Right cardiac atrium (tissue), 5 donors: ENCODE measurements at regions not wholly inside any gene's neighbourhood (a gene's known extent, or its start where the extent isn't known, plus 50 kb on each side); places are given as distances from the start of the nearest gene placed in this dataset.
"Not testable (repeated sequence)": the region's sequence is repeated elsewhere in the genome, so short reads cannot be mapped to it uniquely, and the experiment has no call there.

ENCODE experiments used
- ATAC-seq, 2 donors: fragments of 200-7000 bp; cut with Tn5 transposase; one replicate each; pipeline versions ENCODE4 v1.8.0 to v1.9.1; 2020; ENCODE audit warnings: moderate library complexity in 2 of 2, mild to moderate bottlenecking in 1 of 2
- DNase-seq, 3 donors: peaks; one replicate each; pipeline ENCODE4 v3.0.0-alpha.2; 2020
- H3K27ac ChIP-seq: one replicate; pipeline ENCODE4 v1.5.1; 2013; ENCODE audit warnings: mild to moderate bottlenecking, low read length, control low read depth, moderate library complexity
- H3K27me3 ChIP-seq: one replicate; pipeline ENCODE4 v1.6.1; 2013; ENCODE audit not compliant: control insufficient read depth, insufficient read depth
- H3K4me1 ChIP-seq: one replicate; pipeline ENCODE4 v1.6.1; 2013; ENCODE audit warnings: low read length; ENCODE audit not compliant: control insufficient read depth, insufficient read depth
- H3K4me3 ChIP-seq: one replicate; pipeline ENCODE4 v1.5.1; 2013; ENCODE audit warnings: low read length, control low read depth
- H3K9me3 ChIP-seq: one replicate; pipeline ENCODE4 v1.6.1; 2013; ENCODE audit warnings: low read length; ENCODE audit not compliant: control insufficient read depth
- WGBS: extraction: QIAGEN DNeasy Blood & Tissue Kit; methylation state at CpG from one replicate; pipeline ENCODE4 v1.1.7; 2013; 5-methylcytosine and 5-hydroxymethylcytosine counted together
- intact Hi-C, 4 donors: fragments of 100-400 bp; cut with DNase I; formaldehyde crosslinking; loops; one replicate each; pipeline versions ENCODE4 v1.11.0 to v1.14.0; 2022 to 2023
- donor health status: healthy with polysubstance abuse.
- donor health status: DM: no; HTN: yes; CAD: no.
- donor health status: DM: no; HTN: no; CAD: no.
- donor health status: DM: no; HTN: yes; CAD: no; lungs with severe emphysema.
- donor health status: DM: yes; HTN: yes; CAD: no.

DNA sequence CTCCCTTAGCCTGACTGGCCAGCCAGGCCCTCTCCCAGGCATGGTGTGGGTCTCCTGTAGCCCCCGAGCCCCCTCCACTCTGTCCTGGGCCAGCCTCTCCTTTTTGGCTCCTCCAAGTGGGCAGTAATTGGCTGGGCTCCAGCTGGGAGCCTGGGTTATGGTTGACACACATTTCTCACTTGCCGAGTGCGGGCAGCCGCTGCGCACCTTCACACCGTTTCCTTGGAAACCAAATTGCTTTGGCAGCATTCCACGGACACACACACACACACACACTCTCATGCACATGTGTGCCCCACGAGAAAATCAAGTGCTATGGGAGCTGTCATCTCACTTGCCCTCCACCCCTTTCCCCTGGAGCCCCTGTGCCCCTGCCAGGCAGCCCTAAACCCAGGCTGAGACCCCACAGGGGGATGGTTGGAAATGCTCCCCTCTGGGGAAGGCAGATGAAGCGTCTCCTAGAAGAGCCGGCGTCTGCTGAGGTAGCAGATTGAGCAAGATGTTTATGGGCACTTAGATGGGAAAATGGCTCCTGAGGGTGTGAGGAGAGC lies 402.7 kb upstream of the TNRC6C start:
- ATAC-seq (peak; percentile 35 to 41), DNase-seq (peak in 2 of 3 donors; percentile 70 to 78)
- no peak overlapping the region for H3K27ac ChIP-seq
- H3K4me3 ChIP-seq = no peak overlapping the region
- intact Hi-C loops = no loop called here
- H3K9me3 ChIP-seq = no peaks in the 10 kb centered on the region
- WGBS = 21% methylated on average over 11 of the region's 11 CpGs
- H3K4me1 ChIP-seq = no peaks in the 10 kb centered on the region
- no peaks in the 10 kb centered on the region for H3K27me3 ChIP-seq

DNA sequence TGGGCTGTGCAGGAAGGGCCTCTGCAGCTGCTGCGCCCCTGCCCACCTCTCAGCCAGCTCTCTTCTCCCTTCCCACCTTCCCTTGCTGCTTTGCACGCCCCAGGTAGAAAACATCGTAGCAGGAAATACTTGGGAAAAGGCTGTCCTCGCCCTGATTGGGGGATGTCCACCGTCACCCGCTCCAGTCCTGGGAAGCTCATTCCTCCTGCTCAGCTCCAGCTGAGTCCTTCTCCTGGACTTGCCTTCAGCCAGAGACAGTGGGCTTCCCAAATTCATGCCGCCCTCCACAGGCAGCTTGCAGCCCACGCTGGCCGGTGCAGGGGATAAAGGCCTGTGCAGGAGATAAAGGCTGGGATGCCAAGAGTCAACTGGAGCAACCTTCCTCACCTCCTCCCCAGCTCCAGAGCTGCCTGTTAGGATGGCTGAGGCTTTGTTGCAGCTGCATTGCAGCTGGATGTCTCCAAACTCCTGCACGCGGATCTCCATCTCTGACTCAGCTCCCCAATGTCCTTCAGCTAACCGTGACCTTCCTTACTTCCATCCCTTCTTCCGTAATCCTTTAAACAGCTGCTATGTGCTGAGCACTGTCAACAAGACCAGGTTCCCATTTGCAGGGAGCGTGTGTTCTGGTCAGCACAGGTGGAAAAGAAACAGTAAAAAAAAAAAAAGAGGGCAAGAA lies 402.0 kb upstream of the TNRC6C start:
- H3K4me1 ChIP-seq = no peaks in the 10 kb centered on the region
- H3K9me3 ChIP-seq = no peaks in the 10 kb centered on the region
- DNase-seq (no peak), ATAC-seq (no peak)
- intact Hi-C loops = no loop called here
- no peaks in the 10 kb centered on the region for H3K27me3 ChIP-seq
- no peak overlapping the region for H3K4me3 ChIP-seq
- no peak overlapping the region for H3K27ac ChIP-seq
- 47% methylated on average over 14 of the region's 14 CpGs for WGBS

GRCh38 chr17:77558846-77559626 lies 399.5 kb upstream of the TNRC6C start:
- intact Hi-C loops = no loop called here
- no peak for DNase-seq
- Histone ChIP-seq H3K27me3 (no peaks in the 10 kb centered on the region), H3K27ac (no peak overlapping the region), H3K4me3 (no peak overlapping the region), H3K9me3 (no peaks in the 10 kb centered on the region), H3K4me1 (no peaks in the 10 kb centered on the region)
- no peak for ATAC-seq
- 87% methylated on average over 12 of the region's 12 CpGs for WGBS

DNA sequence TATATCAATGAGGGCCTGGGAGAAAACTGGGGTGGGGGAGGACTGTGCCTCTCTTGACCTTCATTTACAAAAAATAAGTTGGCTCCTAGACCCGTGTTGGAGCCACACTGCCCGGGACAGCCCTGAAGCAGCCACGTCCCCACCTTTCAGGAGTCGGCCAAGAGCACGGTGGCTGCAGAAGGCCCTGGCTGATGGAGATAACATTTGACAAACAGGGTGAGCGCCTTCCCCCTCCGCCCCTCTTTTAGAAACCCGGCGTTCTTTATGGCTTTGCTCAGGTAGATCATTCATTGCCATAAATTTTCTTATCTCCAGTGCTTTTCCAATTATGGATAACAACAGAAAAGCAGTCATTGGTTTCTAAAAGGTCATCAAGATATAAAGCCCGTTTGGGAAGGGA lies 398.1 kb upstream of the TNRC6C start:
- intact Hi-C loops = no loop called here
- 82% methylated on average over 10 of the region's 10 CpGs for WGBS
- ATAC-seq (no peak), DNase-seq (no peak)
- no peak overlapping the region for H3K4me3 ChIP-seq
- H3K4me1 ChIP-seq = no peaks in the 10 kb centered on the region
- H3K27ac ChIP-seq = no peak overlapping the region
- no peaks in the 10 kb centered on the region for H3K9me3 ChIP-seq
- H3K27me3 ChIP-seq = no peaks in the 10 kb centered on the region

GRCh38 chr17:77560841-77561240 lies 397.7 kb upstream of the TNRC6C start:
- intact Hi-C loops = no loop called here
- H3K9me3 ChIP-seq = no peaks in the 10 kb centered on the region

GRCh38 chr17:77562361-77562760 lies 396.1 kb upstream of the TNRC6C start:
- ATAC-seq, H3K9me3 ChIP-seq, DNase-seq, H3K4me3 ChIP-seq, H3K4me1 ChIP-seq, H3K27ac ChIP-seq, intact Hi-C loops, H3K27me3 ChIP-seq: not testable (repeated sequence)
- 92% methylated on average over 12 of the region's 12 CpGs for WGBS

More at GRCh38 chr17:77560841-77561240, 397.7 kb upstream of the TNRC6C start:
- no peaks in the 10 kb centered on the region for H3K4me1 ChIP-seq
- WGBS = 90% methylated on average over 13 of the region's 13 CpGs
- H3K4me3 ChIP-seq = no peak overlapping the region
- H3K27me3 ChIP-seq = no peaks in the 10 kb centered on the region
- DNase-seq (no peak), ATAC-seq (no peak)
- no peak overlapping the region for H3K27ac ChIP-seq

DNA sequence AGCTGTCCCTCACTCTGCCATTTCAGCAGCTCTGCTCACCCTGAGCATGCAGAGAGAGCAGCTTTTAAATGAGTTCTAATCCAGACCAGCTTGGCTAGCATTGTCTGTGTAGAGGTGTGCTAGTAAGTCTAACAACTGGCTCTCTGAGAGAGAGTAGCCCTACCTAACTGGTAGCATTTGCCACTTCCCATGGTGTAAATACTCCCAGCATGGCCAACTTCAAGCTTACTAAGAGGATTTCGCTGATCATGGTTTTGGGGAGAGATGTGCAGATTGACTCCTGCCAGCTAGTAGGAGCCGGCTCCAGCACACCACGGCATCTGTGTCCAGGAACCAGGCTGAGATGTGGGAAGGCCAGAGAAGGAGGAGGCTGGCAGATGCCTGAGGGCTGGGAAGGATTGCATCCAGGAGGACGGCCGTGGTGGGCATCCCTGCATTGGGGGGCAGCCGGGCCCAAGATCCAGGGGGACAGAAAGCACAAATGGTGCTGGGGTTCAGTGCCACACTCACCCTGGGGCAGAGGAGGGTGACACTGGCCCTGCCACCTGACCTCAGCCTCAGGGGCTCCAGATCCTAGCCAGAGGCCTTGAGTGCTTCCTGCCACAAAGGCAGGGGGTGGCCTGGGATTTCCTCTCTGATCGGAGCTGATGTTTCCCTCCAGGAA lies 394.9 kb upstream of the TNRC6C start:
- Histone ChIP-seq H3K4me3 (no peak overlapping the region), H3K9me3 (no peaks in the 10 kb centered on the region), H3K27me3 (no peaks in the 10 kb centered on the region), H3K27ac (no peak overlapping the region), H3K4me1 (no peaks in the 10 kb centered on the region)
- no peak for DNase-seq
- 85% methylated on average over 7 of the region's 7 CpGs for WGBS
- ATAC-seq = peak in 1 of 2 donors; percentile 11
- intact Hi-C loops = no loop called here

DNA sequence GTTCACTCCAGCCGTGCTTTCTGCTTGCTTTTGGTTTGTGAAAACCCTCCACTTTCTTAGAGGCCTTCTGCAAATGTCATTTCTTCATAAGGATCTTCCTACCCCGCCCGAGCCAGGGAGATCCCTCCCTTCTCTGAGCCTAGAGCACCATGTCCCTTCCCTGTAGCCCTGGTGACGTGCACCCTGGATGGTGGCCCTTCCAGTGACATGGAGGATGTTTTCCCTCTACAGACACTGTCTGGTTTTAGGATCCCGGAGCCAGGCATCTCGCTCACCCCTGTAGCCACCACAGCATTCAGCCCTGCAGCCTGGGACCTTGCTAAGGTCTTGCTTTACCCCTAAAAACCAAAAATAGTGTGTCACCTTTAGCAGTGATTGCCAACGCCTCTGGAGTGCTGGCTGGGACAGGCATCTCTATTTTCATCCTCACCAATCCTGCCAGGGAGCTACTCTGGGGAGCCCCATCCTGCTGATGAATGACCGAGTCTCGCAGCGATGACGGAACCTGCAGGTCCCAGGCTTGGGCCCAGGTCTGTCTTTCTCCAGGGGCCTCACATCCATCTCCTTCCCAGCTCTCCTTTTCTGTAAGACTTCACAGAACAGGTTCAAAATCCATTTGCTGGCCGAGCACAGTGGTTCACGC lies 394.1 kb upstream of the TNRC6C start:
- H3K27me3 ChIP-seq = no peaks in the 10 kb centered on the region
- H3K9me3 ChIP-seq = no peaks in the 10 kb centered on the region
- H3K4me3 ChIP-seq = no peak overlapping the region
- ATAC-seq (peak in 1 of 2 donors; percentile 46), DNase-seq (no peak)
- no peaks in the 10 kb centered on the region for H3K4me1 ChIP-seq
- WGBS = 85% methylated on average over 13 of the region's 13 CpGs
- no peak overlapping the region for H3K27ac ChIP-seq
- intact Hi-C loops = no loop called here

GRCh38 chr17:77565166-77565565 lies 393.3 kb upstream of the TNRC6C start:
- H3K4me1 ChIP-seq = no peaks in the 10 kb centered on the region
- no peaks in the 10 kb centered on the region for H3K27me3 ChIP-seq
- intact Hi-C loops = no loop called here
- H3K27ac ChIP-seq = no peak overlapping the region
- whole genome bisulfite sequencing = 81% methylated on average over 7 of the region's 7 CpGs
- H3K9me3 ChIP-seq = no peaks in the 10 kb centered on the region
- no peak for DNase-seq
- no peak overlapping the region for H3K4me3 ChIP-seq
- ATAC-seq = no peak

DNA sequence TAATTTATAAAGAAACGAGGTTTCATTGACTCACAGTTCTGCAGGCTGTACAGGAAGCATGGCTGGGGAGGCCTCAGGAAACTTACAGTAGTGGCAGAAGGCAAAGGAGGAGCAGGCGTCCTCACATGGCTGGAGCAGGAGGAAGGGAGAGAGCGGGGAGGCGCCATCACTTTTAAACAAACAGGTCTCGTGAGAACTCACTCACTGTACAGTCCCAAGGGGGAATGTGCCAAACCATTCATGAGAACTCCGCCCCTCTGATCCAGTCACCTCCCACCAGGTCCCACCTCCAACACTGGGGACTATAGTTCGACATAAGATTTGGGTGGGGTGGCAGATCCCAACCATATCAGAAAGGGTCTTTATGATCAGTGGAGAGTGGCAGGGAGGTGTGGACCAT lies 392.4 kb upstream of the TNRC6C start:
- H3K27me3 ChIP-seq = no peaks in the 10 kb centered on the region
- no peak overlapping the region for H3K4me3 ChIP-seq
- intact Hi-C loops = no loop called here
- no peaks in the 10 kb centered on the region for H3K4me1 ChIP-seq
- H3K27ac ChIP-seq = no peak overlapping the region
- no peaks in the 10 kb centered on the region for H3K9me3 ChIP-seq
- DNase-seq = no peak
- 72% methylated on average over 7 of the region's 7 CpGs for WGBS
- ATAC-seq = no peak
